ENCODE measurements at regions not wholly inside any gene's neighbourhood (a gene's known extent, or its start where the extent isn't known, plus 50 kb on each side); places are given as distances from the start of the nearest gene placed in this dataset.
"Not testable (repeated sequence)": the region's sequence is repeated elsewhere in the genome, so short reads cannot be mapped to it uniquely, and the experiment has no call there.

GRCh38 chr7:152594801-152595200 lies 81.1 kb downstream of the XRCC2 start:
- H3K27ac ChIP-seq (ENCODE audit: low read depth in 1 of 2, low read length in 1 of 2), result no peak overlapping the region
- DNase-seq (ENCODE audit: low read depth in 6 of 9, low spot score in 9 of 9), result no peak

GRCh38 chr7:152591976-152592375 lies 84.0 kb downstream of the XRCC2 start:
- Histone ChIP-seq H3K27ac (ENCODE audit: low read depth in 1 of 2, low read length in 1 of 2) (no peak overlapping the region), H3K27me3 (ENCODE audit: control insufficient read depth in 2 of 2, insufficient read depth in 1 of 2, low read length in 1 of 2) (no peaks in the 10 kb centered on the region), H3K4me3 (ENCODE audit: low read length in 2 of 2) (no peak overlapping the region), H3K4me1 (ENCODE audit: control insufficient read depth in 2 of 2, insufficient read depth in 2 of 2, low read length in 2 of 2) (no peaks in the 10 kb centered on the region), H3K9me3 (ENCODE audit: control insufficient read depth in 2 of 2, insufficient read depth in 1 of 2, low read length in 1 of 2) (no peaks in the 10 kb centered on the region), H3K36me3 (ENCODE audit: control insufficient read depth in 2 of 2, insufficient read depth in 2 of 2, low read length in 1 of 2) (no peaks in the 10 kb centered on the region)
- WGBS, result 97% methylated on average over 4 of the region's 4 CpGs
- DNase-seq (ENCODE audit: low read depth in 6 of 9, low spot score in 9 of 9), result no peak

More at GRCh38 chr7:152594801-152595200, 81.1 kb downstream of the XRCC2 start:
- no peaks in the 10 kb centered on the region for H3K27me3 ChIP-seq (ENCODE audit: control insufficient read depth in 2 of 2, insufficient read depth in 1 of 2, low read length in 1 of 2)
- WGBS, result 94% methylated on average over 9 of the region's 9 CpGs
- H3K9me3 ChIP-seq (ENCODE audit: control insufficient read depth in 2 of 2, insufficient read depth in 1 of 2, low read length in 1 of 2), result no peaks in the 10 kb centered on the region
- H3K4me3 ChIP-seq (ENCODE audit: low read length in 2 of 2), result no peak overlapping the region
- H3K4me1 ChIP-seq (ENCODE audit: control insufficient read depth in 2 of 2, insufficient read depth in 2 of 2, low read length in 2 of 2), result no peaks in the 10 kb centered on the region
- H3K36me3 ChIP-seq (ENCODE audit: control insufficient read depth in 2 of 2, insufficient read depth in 2 of 2, low read length in 1 of 2), result no peaks in the 10 kb centered on the region

GRCh38 chr7:152590481-152590880 lies 85.5 kb downstream of the XRCC2 start:
- no peak for DNase-seq (ENCODE audit: low read depth in 6 of 9, low spot score in 9 of 9)
- Histone ChIP-seq H3K4me1 (ENCODE audit: control insufficient read depth in 2 of 2, insufficient read depth in 2 of 2, low read length in 2 of 2) (no peaks in the 10 kb centered on the region), H3K9me3 (ENCODE audit: control insufficient read depth in 2 of 2, insufficient read depth in 1 of 2, low read length in 1 of 2) (no peaks in the 10 kb centered on the region), H3K4me3 (ENCODE audit: low read length in 2 of 2) (no peak overlapping the region), H3K27me3 (ENCODE audit: control insufficient read depth in 2 of 2, insufficient read depth in 1 of 2, low read length in 1 of 2) (no peaks in the 10 kb centered on the region), H3K36me3 (ENCODE audit: control insufficient read depth in 2 of 2, insufficient read depth in 2 of 2, low read length in 1 of 2) (no peaks in the 10 kb centered on the region), H3K27ac (ENCODE audit: low read depth in 1 of 2, low read length in 1 of 2) (no peak overlapping the region)
- 96% methylated on average over 6 of the region's 6 CpGs for WGBS

- H3K27me3 ChIP-seq (ENCODE audit: control insufficient read depth in 2 of 2, insufficient read depth in 1 of 2, low read length in 1 of 2); H3K9me3 ChIP-seq (ENCODE audit: control insufficient read depth in 2 of 2, insufficient read depth in 1 of 2, low read length in 1 of 2); H3K4me3 ChIP-seq (ENCODE audit: low read length in 2 of 2); H3K4me1 ChIP-seq (ENCODE audit: control insufficient read depth in 2 of 2, insufficient read depth in 2 of 2, low read length in 2 of 2); H3K27ac ChIP-seq (ENCODE audit: low read depth in 1 of 2, low read length in 1 of 2); DNase-seq (ENCODE audit: low read depth in 6 of 9, low spot score in 9 of 9); H3K36me3 ChIP-seq (ENCODE audit: control insufficient read depth in 2 of 2, insufficient read depth in 2 of 2, low read length in 1 of 2): not testable (repeated sequence)
- WGBS, result 97% methylated on average over 9 of the region's 9 CpGs
Observed at GRCh38 chr7:152589821-152590220, 86.1 kb downstream of the XRCC2 start.

- DNase-seq (ENCODE audit: low read depth in 6 of 9, low spot score in 9 of 9), result no peak
- no peaks in the 10 kb centered on the region for H3K4me1 ChIP-seq (ENCODE audit: control insufficient read depth in 2 of 2, insufficient read depth in 2 of 2, low read length in 2 of 2)
- H3K9me3 ChIP-seq (ENCODE audit: control insufficient read depth in 2 of 2, insufficient read depth in 1 of 2, low read length in 1 of 2), result no peaks in the 10 kb centered on the region
- 86% methylated on average over 5 of the region's 5 CpGs for WGBS
- no peaks in the 10 kb centered on the region for H3K27me3 ChIP-seq (ENCODE audit: control insufficient read depth in 2 of 2, insufficient read depth in 1 of 2, low read length in 1 of 2)
- H3K27ac ChIP-seq (ENCODE audit: low read depth in 1 of 2, low read length in 1 of 2), result no peak overlapping the region
- H3K36me3 ChIP-seq (ENCODE audit: control insufficient read depth in 2 of 2, insufficient read depth in 2 of 2, low read length in 1 of 2), result no peaks in the 10 kb centered on the region
- no peak overlapping the region for H3K4me3 ChIP-seq (ENCODE audit: low read length in 2 of 2)
Observed at GRCh38 chr7:152588350-152588749, 87.6 kb downstream of the XRCC2 start.

GRCh38 chr7:152587366-152587765 lies 88.6 kb downstream of the XRCC2 start:
- Histone ChIP-seq H3K36me3 (ENCODE audit: control insufficient read depth in 2 of 2, insufficient read depth in 2 of 2, low read length in 1 of 2) (no peaks in the 10 kb centered on the region), H3K4me1 (ENCODE audit: control insufficient read depth in 2 of 2, insufficient read depth in 2 of 2, low read length in 2 of 2) (no peaks in the 10 kb centered on the region), H3K27me3 (ENCODE audit: control insufficient read depth in 2 of 2, insufficient read depth in 1 of 2, low read length in 1 of 2) (no peaks in the 10 kb centered on the region), H3K27ac (ENCODE audit: low read depth in 1 of 2, low read length in 1 of 2) (no peak overlapping the region), H3K4me3 (ENCODE audit: low read length in 2 of 2) (no peak overlapping the region), H3K9me3 (ENCODE audit: control insufficient read depth in 2 of 2, insufficient read depth in 1 of 2, low read length in 1 of 2) (no peaks in the 10 kb centered on the region)
- no peak for DNase-seq (ENCODE audit: low read depth in 6 of 9, low spot score in 9 of 9)
- 99% methylated on average over 1 of the region's 1 CpG for WGBS

- no peaks in the 10 kb centered on the region for H3K9me3 ChIP-seq (ENCODE audit: control insufficient read depth in 2 of 2, insufficient read depth in 1 of 2, low read length in 1 of 2)
- no peaks in the 10 kb centered on the region for H3K4me1 ChIP-seq (ENCODE audit: control insufficient read depth in 2 of 2, insufficient read depth in 2 of 2, low read length in 2 of 2)
- no peaks in the 10 kb centered on the region for H3K27me3 ChIP-seq (ENCODE audit: control insufficient read depth in 2 of 2, insufficient read depth in 1 of 2, low read length in 1 of 2)
- 96% methylated on average over 3 of the region's 3 CpGs for WGBS
- no peak overlapping the region for H3K27ac ChIP-seq (ENCODE audit: low read depth in 1 of 2, low read length in 1 of 2)
- H3K4me3 ChIP-seq (ENCODE audit: low read length in 2 of 2), result no peak overlapping the region
- DNase-seq (ENCODE audit: low read depth in 6 of 9, low spot score in 9 of 9), result no peak
- H3K36me3 ChIP-seq (ENCODE audit: control insufficient read depth in 2 of 2, insufficient read depth in 2 of 2, low read length in 1 of 2), result no peaks in the 10 kb centered on the region
Observed at GRCh38 chr7:152583006-152583405, 92.9 kb downstream of the XRCC2 start.

- Histone ChIP-seq H3K27me3 (ENCODE audit: control insufficient read depth in 2 of 2, insufficient read depth in 1 of 2, low read length in 1 of 2) (no peaks in the 10 kb centered on the region), H3K27ac (ENCODE audit: low read depth in 1 of 2, low read length in 1 of 2) (no peak overlapping the region), H3K4me1 (ENCODE audit: control insufficient read depth in 2 of 2, insufficient read depth in 2 of 2, low read length in 2 of 2) (no peaks in the 10 kb centered on the region), H3K36me3 (ENCODE audit: control insufficient read depth in 2 of 2, insufficient read depth in 2 of 2, low read length in 1 of 2) (no peaks in the 10 kb centered on the region), H3K4me3 (ENCODE audit: low read length in 2 of 2) (no peak overlapping the region), H3K9me3 (ENCODE audit: control insufficient read depth in 2 of 2, insufficient read depth in 1 of 2, low read length in 1 of 2) (no peaks in the 10 kb centered on the region)
- DNase-seq (ENCODE audit: low read depth in 6 of 9, low spot score in 9 of 9), result no peak
- 93% methylated on average over 10 of the region's 10 CpGs for WGBS
Observed at GRCh38 chr7:152579070-152579469, 96.9 kb downstream of the XRCC2 start.

GRCh38 chr7:152577339-152577738 lies 98.6 kb downstream of the XRCC2 start:
- no peaks in the 10 kb centered on the region for H3K36me3 ChIP-seq (ENCODE audit: control insufficient read depth in 2 of 2, insufficient read depth in 2 of 2, low read length in 1 of 2)
- DNase-seq (ENCODE audit: low read depth in 6 of 9, low spot score in 9 of 9), result no peak
- no peaks in the 10 kb centered on the region for H3K27me3 ChIP-seq (ENCODE audit: control insufficient read depth in 2 of 2, insufficient read depth in 1 of 2, low read length in 1 of 2)
- WGBS, result 94% methylated on average over 1 of the region's 1 CpG
- no peak overlapping the region for H3K4me3 ChIP-seq (ENCODE audit: low read length in 2 of 2)
- no peaks in the 10 kb centered on the region for H3K9me3 ChIP-seq (ENCODE audit: control insufficient read depth in 2 of 2, insufficient read depth in 1 of 2, low read length in 1 of 2)
- H3K4me1 ChIP-seq (ENCODE audit: control insufficient read depth in 2 of 2, insufficient read depth in 2 of 2, low read length in 2 of 2), result no peaks in the 10 kb centered on the region
- H3K27ac ChIP-seq (ENCODE audit: low read depth in 1 of 2, low read length in 1 of 2), result no peak overlapping the region

All from thymus (tissue), 11 donors.